ENCODE measurements at regions not wholly inside any gene's neighbourhood (a gene's known extent, or its start where the extent isn't known, plus 50 kb on each side); places are given as distances from the start of the nearest gene placed in this dataset.

DNA sequence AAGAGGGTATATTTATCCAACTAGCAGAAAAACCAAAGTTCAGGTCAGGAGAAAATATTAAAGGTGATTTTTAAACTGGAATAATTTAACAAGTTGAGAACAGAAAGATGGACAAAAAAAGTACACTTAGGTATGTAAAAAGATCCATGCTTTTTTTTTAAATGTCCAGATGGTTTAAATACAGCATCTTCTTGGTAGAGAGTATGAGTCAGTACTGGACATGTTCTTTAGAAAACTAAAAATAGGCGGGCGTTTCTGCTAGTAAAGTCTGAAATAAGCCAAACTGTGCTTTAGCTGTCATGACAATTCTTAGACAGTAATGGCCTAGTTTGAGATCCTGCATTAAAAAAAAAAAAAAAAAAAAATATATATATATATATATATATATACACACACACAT, 255.9 kb upstream of the ST8SIA4 start:
- Histone ChIP-seq H3K9me3 (ENCODE audit: control insufficient read depth in 3 of 3, low read length in 3 of 3) (no peaks in the 10 kb centered on the region), H3K4me3 (ENCODE audit: low read length in 3 of 3) (no peak overlapping the region), H3K4me1 (ENCODE audit: control insufficient read depth in 3 of 3, insufficient read depth in 3 of 3, low read length in 3 of 3) (no peaks in the 10 kb centered on the region), H3K27ac (ENCODE audit: low read depth, low read length) (no peak overlapping the region), H3K9ac (ENCODE audit: low read depth in 1 of 3, low read length in 3 of 3) (no peak overlapping the region), H3K36me3 (ENCODE audit: control insufficient read depth in 3 of 3, insufficient read depth in 3 of 3, low read length in 3 of 3) (no peaks in the 10 kb centered on the region), H3K27me3 (ENCODE audit: control insufficient read depth in 3 of 3, insufficient read depth in 3 of 3, low read length in 3 of 3) (no peaks in the 10 kb centered on the region)

DNA sequence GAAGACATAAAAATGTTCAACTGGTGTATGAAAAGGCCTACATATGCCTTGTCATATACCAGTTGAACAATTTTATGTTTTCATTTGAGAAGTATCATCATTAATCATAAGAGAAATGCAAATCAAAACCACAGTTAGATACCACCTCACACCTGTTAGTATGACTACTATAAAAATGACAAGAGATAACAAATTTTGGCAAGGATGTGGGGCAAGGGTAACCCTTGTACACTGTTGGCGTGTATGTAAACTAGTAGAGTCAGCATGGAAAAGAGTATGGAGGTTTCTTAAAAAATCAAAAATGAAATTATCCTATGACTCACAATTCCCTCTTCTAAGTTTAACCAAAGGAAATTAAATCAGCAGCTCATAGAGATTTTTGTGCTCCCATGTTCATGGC, 250.4 kb upstream of the ST8SIA4 start:
- no peaks in the 10 kb centered on the region for H3K4me1 ChIP-seq (ENCODE audit: control insufficient read depth in 3 of 3, insufficient read depth in 3 of 3, low read length in 3 of 3)

DNA sequence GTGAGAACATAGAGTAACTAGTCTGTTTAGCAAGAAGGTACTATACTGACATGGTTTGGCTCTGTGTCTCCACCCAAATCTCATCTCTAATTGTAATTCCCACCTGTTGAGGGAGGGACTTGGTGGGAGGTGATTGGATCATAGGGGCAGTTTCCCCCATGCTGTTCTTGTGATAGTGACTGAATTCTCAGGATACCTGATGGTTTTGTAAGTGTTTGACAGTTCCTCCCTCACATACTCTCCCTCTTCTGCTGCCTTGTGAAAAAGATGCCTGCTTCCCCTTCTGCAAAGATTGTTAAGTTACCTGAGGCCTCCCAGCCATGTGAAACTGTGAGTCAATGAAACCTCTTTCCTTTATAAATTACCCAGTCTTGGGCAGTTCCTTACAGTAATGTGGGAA, 240.4 kb upstream of the ST8SIA4 start:
- Histone ChIP-seq H3K9ac (ENCODE audit: low read depth in 1 of 3, low read length in 3 of 3) (no peak overlapping the region), H3K36me3 (ENCODE audit: control insufficient read depth in 3 of 3, insufficient read depth in 3 of 3, low read length in 3 of 3) (no peaks in the 10 kb centered on the region), H3K4me3 (ENCODE audit: low read length in 3 of 3) (no peak overlapping the region), H3K27me3 (ENCODE audit: control insufficient read depth in 3 of 3, insufficient read depth in 3 of 3, low read length in 3 of 3) (no peaks in the 10 kb centered on the region), H3K9me3 (ENCODE audit: control insufficient read depth in 3 of 3, low read length in 3 of 3) (no peaks in the 10 kb centered on the region), H3K4me1 (ENCODE audit: control insufficient read depth in 3 of 3, insufficient read depth in 3 of 3, low read length in 3 of 3) (no peaks in the 10 kb centered on the region), H3K27ac (ENCODE audit: low read depth, low read length) (no peak overlapping the region)

More for the DNA sequence above, 250.4 kb upstream of the ST8SIA4 start:
- Histone ChIP-seq H3K9me3 (ENCODE audit: control insufficient read depth in 3 of 3, low read length in 3 of 3) (no peaks in the 10 kb centered on the region), H3K36me3 (ENCODE audit: control insufficient read depth in 3 of 3, insufficient read depth in 3 of 3, low read length in 3 of 3) (no peaks in the 10 kb centered on the region), H3K27ac (ENCODE audit: low read depth, low read length) (no peak overlapping the region), H3K27me3 (ENCODE audit: control insufficient read depth in 3 of 3, insufficient read depth in 3 of 3, low read length in 3 of 3) (no peaks in the 10 kb centered on the region), H3K9ac (ENCODE audit: low read depth in 1 of 3, low read length in 3 of 3) (no peak overlapping the region), H3K4me3 (ENCODE audit: low read length in 3 of 3) (no peak overlapping the region)

DNA sequence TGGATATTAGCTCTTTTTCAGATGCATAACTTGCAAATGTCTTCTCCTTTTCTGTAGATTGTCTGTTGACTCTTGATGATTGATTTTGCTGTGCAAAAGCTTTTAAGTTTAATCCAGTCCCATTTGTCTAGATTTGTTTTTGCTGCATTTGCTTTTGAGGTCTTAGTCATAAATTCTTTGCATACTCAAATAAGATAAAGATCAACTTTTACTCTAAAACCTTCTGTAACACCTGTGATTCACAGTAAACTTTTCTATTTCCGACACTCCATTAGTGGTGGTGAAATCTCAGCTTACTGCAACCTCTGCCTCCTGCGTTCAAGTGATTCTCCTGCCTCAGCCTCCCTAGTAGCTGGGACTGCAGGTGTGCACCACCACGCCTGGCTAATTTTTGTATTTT, 239.0 kb upstream of the ST8SIA4 start:
- Histone ChIP-seq H3K9ac (ENCODE audit: low read depth in 1 of 3, low read length in 3 of 3) (no peak overlapping the region), H3K4me3 (ENCODE audit: low read length in 3 of 3) (no peak overlapping the region), H3K9me3 (ENCODE audit: control insufficient read depth in 3 of 3, low read length in 3 of 3) (no peaks in the 10 kb centered on the region), H3K36me3 (ENCODE audit: control insufficient read depth in 3 of 3, insufficient read depth in 3 of 3, low read length in 3 of 3) (no peaks in the 10 kb centered on the region), H3K27me3 (ENCODE audit: control insufficient read depth in 3 of 3, insufficient read depth in 3 of 3, low read length in 3 of 3) (no peaks in the 10 kb centered on the region), H3K27ac (ENCODE audit: low read depth, low read length) (no peak overlapping the region), H3K4me1 (ENCODE audit: control insufficient read depth in 3 of 3, insufficient read depth in 3 of 3, low read length in 3 of 3) (no peaks in the 10 kb centered on the region)

DNA sequence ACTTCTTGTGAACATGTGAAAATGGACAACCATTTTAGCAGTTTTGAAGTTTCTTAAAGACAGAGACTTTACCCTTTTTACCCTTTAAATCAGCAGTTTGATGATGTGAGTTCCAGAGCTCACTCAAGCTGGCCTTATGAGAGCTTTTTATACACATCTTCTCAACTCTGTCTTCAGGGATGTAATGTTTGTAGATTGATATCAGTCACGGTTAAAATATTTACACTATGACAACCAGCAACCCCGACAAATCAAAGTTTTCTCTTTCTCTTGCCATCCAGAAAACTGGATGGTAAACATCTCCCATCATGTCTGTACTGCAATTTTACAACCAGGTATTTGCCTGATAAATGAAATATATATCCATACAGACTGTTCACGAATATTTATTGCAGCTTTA, 233.4 kb upstream of the ST8SIA4 start:
- Histone ChIP-seq H3K36me3 (ENCODE audit: control insufficient read depth in 3 of 3, insufficient read depth in 3 of 3, low read length in 3 of 3) (no peaks in the 10 kb centered on the region), H3K9ac (ENCODE audit: low read depth in 1 of 3, low read length in 3 of 3) (no peak overlapping the region), H3K27ac (ENCODE audit: low read depth, low read length) (no peak overlapping the region), H3K9me3 (ENCODE audit: control insufficient read depth in 3 of 3, low read length in 3 of 3) (no peaks in the 10 kb centered on the region), H3K27me3 (ENCODE audit: control insufficient read depth in 3 of 3, insufficient read depth in 3 of 3, low read length in 3 of 3) (no peaks in the 10 kb centered on the region), H3K4me3 (ENCODE audit: low read length in 3 of 3) (no peak overlapping the region), H3K4me1 (ENCODE audit: control insufficient read depth in 3 of 3, insufficient read depth in 3 of 3, low read length in 3 of 3) (no peaks in the 10 kb centered on the region)

DNA sequence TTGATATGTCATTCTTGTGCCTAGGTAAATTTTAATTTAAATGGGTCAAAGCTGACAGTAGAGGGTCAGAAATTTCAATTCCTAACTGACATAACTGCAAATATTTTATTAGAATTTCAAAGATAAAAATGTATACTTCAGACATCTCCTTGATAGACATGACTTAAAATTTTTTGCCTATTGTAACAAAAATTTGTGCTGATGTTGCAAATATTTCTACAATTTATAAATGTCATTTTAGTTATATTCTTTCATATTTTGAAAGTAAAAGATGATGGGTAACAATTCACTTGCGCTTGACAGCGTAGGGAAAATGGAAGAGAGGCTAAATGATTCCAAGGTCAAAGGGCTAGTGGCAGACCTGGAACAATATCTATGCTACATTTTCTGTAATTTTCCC, 220.3 kb upstream of the ST8SIA4 start:
- Histone ChIP-seq H3K27me3 (ENCODE audit: control insufficient read depth in 3 of 3, insufficient read depth in 3 of 3, low read length in 3 of 3) (no peaks in the 10 kb centered on the region), H3K4me1 (ENCODE audit: control insufficient read depth in 3 of 3, insufficient read depth in 3 of 3, low read length in 3 of 3) (no peaks in the 10 kb centered on the region), H3K36me3 (ENCODE audit: control insufficient read depth in 3 of 3, insufficient read depth in 3 of 3, low read length in 3 of 3) (no peaks in the 10 kb centered on the region), H3K9ac (ENCODE audit: low read depth in 1 of 3, low read length in 3 of 3) (no peak overlapping the region), H3K27ac (ENCODE audit: low read depth, low read length) (no peak overlapping the region), H3K9me3 (ENCODE audit: control insufficient read depth in 3 of 3, low read length in 3 of 3) (no peaks in the 10 kb centered on the region), H3K4me3 (ENCODE audit: low read length in 3 of 3) (no peak overlapping the region)

DNA sequence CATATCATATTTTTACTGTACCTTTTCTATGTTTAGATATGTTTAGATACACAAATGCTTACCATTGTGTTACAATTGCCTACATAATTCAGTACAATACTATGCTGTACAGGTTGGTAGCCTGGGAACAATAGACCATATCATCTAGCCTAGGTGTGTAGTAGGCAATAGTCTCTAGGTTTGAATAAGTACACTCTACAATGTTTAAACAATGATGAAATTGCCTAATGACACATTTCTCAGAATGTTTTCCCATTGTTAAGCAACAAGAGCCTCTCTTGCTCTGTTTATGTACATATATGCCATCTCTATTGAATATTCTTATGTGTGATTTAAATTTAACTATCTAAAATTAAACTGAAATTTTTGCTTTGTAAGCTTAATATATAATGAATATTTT, 209.6 kb upstream of the ST8SIA4 start:
- Histone ChIP-seq H3K27me3 (ENCODE audit: control insufficient read depth in 3 of 3, insufficient read depth in 3 of 3, low read length in 3 of 3) (no peaks in the 10 kb centered on the region), H3K27ac (ENCODE audit: low read depth, low read length) (no peak overlapping the region), H3K4me3 (ENCODE audit: low read length in 3 of 3) (no peak overlapping the region), H3K9me3 (ENCODE audit: control insufficient read depth in 3 of 3, low read length in 3 of 3) (no peaks in the 10 kb centered on the region), H3K9ac (ENCODE audit: low read depth in 1 of 3, low read length in 3 of 3) (no peak overlapping the region), H3K4me1 (ENCODE audit: control insufficient read depth in 3 of 3, insufficient read depth in 3 of 3, low read length in 3 of 3) (no peaks in the 10 kb centered on the region), H3K36me3 (ENCODE audit: control insufficient read depth in 3 of 3, insufficient read depth in 3 of 3, low read length in 3 of 3) (no peaks in the 10 kb centered on the region)

DNA sequence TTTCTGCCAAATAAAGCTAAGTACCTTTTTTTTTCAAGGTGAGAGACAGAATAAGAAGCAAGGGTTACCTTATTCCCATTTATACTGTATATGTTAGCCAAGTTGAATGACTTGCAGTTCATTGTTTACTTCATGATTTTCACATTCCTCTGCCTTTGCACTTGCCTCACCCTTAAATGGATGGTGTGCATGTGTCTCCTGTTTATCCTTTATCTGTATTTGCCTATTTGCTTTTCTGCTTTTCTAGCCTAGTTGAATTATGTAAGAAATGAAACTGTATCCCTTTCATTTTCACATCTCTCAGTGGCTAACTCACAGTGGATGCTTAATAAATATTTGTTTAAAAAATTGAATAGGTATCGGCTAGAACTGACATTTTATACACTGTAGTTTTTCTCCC, 200.8 kb upstream of the ST8SIA4 start:
- Histone ChIP-seq H3K36me3 (ENCODE audit: control insufficient read depth in 3 of 3, insufficient read depth in 3 of 3, low read length in 3 of 3) (no peaks in the 10 kb centered on the region), H3K27ac (ENCODE audit: low read depth, low read length) (no peak overlapping the region), H3K27me3 (ENCODE audit: control insufficient read depth in 3 of 3, insufficient read depth in 3 of 3, low read length in 3 of 3) (no peaks in the 10 kb centered on the region), H3K4me1 (ENCODE audit: control insufficient read depth in 3 of 3, insufficient read depth in 3 of 3, low read length in 3 of 3) (no peaks in the 10 kb centered on the region), H3K9me3 (ENCODE audit: control insufficient read depth in 3 of 3, low read length in 3 of 3) (no peaks in the 10 kb centered on the region), H3K4me3 (ENCODE audit: low read length in 3 of 3) (no peak overlapping the region), H3K9ac (ENCODE audit: low read depth in 1 of 3, low read length in 3 of 3) (no peak overlapping the region)

DNA sequence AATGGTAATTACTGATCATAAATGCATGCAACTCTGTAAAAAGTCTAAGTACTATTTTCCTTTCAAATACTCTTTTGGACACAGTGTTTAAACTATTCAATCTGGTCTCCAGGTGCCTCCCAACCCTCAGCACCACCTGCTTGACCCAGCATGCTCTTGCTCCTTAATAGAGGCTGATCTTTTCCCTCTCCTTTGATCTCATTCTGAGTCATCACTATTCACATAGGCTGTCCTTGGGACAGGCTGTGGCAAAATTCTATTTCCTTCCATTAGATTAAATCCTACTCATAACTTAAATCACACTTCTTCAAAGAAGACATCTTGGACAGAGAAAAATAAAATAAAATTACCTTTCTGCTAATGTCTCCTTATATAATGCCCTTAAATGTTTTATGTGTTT, 199.4 kb upstream of the ST8SIA4 start:
- no peaks in the 10 kb centered on the region for H3K36me3 ChIP-seq (ENCODE audit: control insufficient read depth in 3 of 3, insufficient read depth in 3 of 3, low read length in 3 of 3)
- H3K4me3 ChIP-seq (ENCODE audit: low read length in 3 of 3) = no peak overlapping the region
- H3K27me3 ChIP-seq (ENCODE audit: control insufficient read depth in 3 of 3, insufficient read depth in 3 of 3, low read length in 3 of 3) = no peaks in the 10 kb centered on the region
- H3K9me3 ChIP-seq (ENCODE audit: control insufficient read depth in 3 of 3, low read length in 3 of 3) = no peaks in the 10 kb centered on the region
- H3K4me1 ChIP-seq (ENCODE audit: control insufficient read depth in 3 of 3, insufficient read depth in 3 of 3, low read length in 3 of 3) = no peaks in the 10 kb centered on the region
- H3K9ac ChIP-seq (ENCODE audit: low read depth in 1 of 3, low read length in 3 of 3) = no peak overlapping the region
- H3K27ac ChIP-seq (ENCODE audit: low read depth, low read length) = no peak overlapping the region

DNA sequence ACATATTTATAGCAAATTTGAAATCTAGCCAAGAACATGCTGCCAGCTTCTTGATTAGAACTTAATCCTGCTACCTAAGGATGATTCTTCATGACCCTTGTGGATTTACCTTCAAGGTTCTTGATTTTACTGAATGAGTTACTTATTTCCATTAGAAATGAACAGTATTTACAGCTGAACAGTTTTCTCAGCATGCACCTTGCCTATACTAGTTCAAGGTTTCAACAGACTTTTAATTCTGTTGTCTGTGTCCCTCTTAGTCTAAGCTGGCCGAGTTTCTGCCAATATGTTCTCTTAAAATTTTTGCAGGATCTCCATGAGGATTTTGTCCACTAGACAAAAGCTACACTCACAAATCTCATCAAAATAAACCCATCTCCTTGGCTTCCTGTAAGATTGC, 188.8 kb upstream of the ST8SIA4 start:
- no peaks in the 10 kb centered on the region for H3K9me3 ChIP-seq (ENCODE audit: control insufficient read depth in 3 of 3, low read length in 3 of 3)
- no peak overlapping the region for H3K4me3 ChIP-seq (ENCODE audit: low read length in 3 of 3)
- no peaks in the 10 kb centered on the region for H3K36me3 ChIP-seq (ENCODE audit: control insufficient read depth in 3 of 3, insufficient read depth in 3 of 3, low read length in 3 of 3)
- no peaks in the 10 kb centered on the region for H3K27me3 ChIP-seq (ENCODE audit: control insufficient read depth in 3 of 3, insufficient read depth in 3 of 3, low read length in 3 of 3)
- H3K27ac ChIP-seq (ENCODE audit: low read depth, low read length) = no peak overlapping the region
- no peak overlapping the region for H3K9ac ChIP-seq (ENCODE audit: low read depth in 1 of 3, low read length in 3 of 3)
- no peaks in the 10 kb centered on the region for H3K4me1 ChIP-seq (ENCODE audit: control insufficient read depth in 3 of 3, insufficient read depth in 3 of 3, low read length in 3 of 3)

DNA sequence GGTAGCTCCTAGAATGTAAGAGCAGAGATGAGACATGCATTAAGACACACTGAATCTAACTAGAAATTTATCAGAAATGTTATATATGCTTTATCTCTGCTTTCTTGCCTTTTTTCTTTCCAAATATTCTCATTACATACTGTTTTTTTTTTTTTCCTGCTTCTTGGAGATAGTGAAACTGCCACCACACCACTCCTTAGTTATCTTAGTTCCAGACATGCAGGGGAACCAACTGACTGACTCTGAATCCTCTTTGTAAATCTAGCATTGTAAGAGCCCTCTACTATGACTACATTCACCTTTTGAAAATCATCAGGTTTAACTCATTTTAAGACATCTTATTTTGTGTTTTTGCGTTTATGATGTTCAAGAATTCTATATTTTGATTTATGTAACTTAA, 181.3 kb upstream of the ST8SIA4 start:
- H3K4me1 ChIP-seq (ENCODE audit: control insufficient read depth in 3 of 3, insufficient read depth in 3 of 3, low read length in 3 of 3) = no peaks in the 10 kb centered on the region
- no peaks in the 10 kb centered on the region for H3K36me3 ChIP-seq (ENCODE audit: control insufficient read depth in 3 of 3, insufficient read depth in 3 of 3, low read length in 3 of 3)
- H3K9ac ChIP-seq (ENCODE audit: low read depth in 1 of 3, low read length in 3 of 3) = no peak overlapping the region
- H3K9me3 ChIP-seq (ENCODE audit: control insufficient read depth in 3 of 3, low read length in 3 of 3) = no peaks in the 10 kb centered on the region
- H3K4me3 ChIP-seq (ENCODE audit: low read length in 3 of 3) = no peak overlapping the region
- no peaks in the 10 kb centered on the region for H3K27me3 ChIP-seq (ENCODE audit: control insufficient read depth in 3 of 3, insufficient read depth in 3 of 3, low read length in 3 of 3)
- no peak overlapping the region for H3K27ac ChIP-seq (ENCODE audit: low read depth, low read length)
